GM23248 (cell line): ENCODE measurements at regions not wholly inside any gene's neighbourhood (a gene's known extent, or its start where the extent isn't known, plus 50 kb on each side); places are given as distances from the start of the nearest gene placed in this dataset.

Source experiments
- DNase-seq: peaks from one replicate; pipeline ENCODE4 v3.0.0-alpha.2; 2015
- H2AFZ ChIP-seq: fragments of 200-600 bp; sonication (generic); 2 replicates; pipeline ENCODE4 v1.6.1; 2016; ENCODE audit warnings: antibody characterized with exemption
- H3F3A ChIP-seq: fragments of 200-600 bp; sonication (generic); 2 replicates; pipeline ENCODE4 v1.6.1; 2016; ENCODE audit warnings: mild to moderate bottlenecking, antibody characterized with exemption, mixed run types; ENCODE audit not compliant: insufficient read depth
- H3K27ac ChIP-seq: fragments of 200-600 bp; sonication (generic); 2 replicates; pipeline ENCODE4 v1.5.1; 2016; ENCODE audit warnings: mild to moderate bottlenecking
- H3K27me3 ChIP-seq: fragments of 200-600 bp; sonication (generic); replicated peaks from 2 replicates; pipeline ENCODE4 v1.6.1; 2016; ENCODE audit warnings: mild to moderate bottlenecking; ENCODE audit not compliant: insufficient read depth
- H3K36me3 ChIP-seq: fragments of 200-600 bp; sonication (generic); 2 replicates; pipeline ENCODE4 v1.6.1; 2016; ENCODE audit warnings: low read depth, mild to moderate bottlenecking
- H3K4me1 ChIP-seq: fragments of 200-600 bp; sonication (generic); 2 replicates; pipeline ENCODE4 v1.6.1; 2016; ENCODE audit warnings: mild to moderate bottlenecking; ENCODE audit not compliant: insufficient read depth
- H3K4me2 ChIP-seq: fragments of 200-600 bp; sonication (generic); one replicate; pipeline ENCODE4 v1.6.1; 2016; ENCODE audit warnings: mild to moderate bottlenecking; ENCODE audit not compliant: unreplicated experiment
- H3K4me3 ChIP-seq: fragments of 200-600 bp; sonication (generic); 2 replicates; pipeline ENCODE4 v1.5.1; 2016; ENCODE audit warnings: mild to moderate bottlenecking
- H3K79me2 ChIP-seq: fragments of 200-600 bp; sonication (generic); 2 replicates; pipeline ENCODE4 v1.6.1; 2016; ENCODE audit warnings: mild to moderate bottlenecking; ENCODE audit not compliant: insufficient read depth
- H3K9ac ChIP-seq: fragments of 200-600 bp; sonication (generic); 2 replicates; pipeline ENCODE4 v1.6.1; 2016; ENCODE audit warnings: mild to moderate bottlenecking
- H3K9me2 ChIP-seq: fragments of 200-600 bp; sonication (generic); 2 replicates; pipeline ENCODE4 v1.6.1; 2016; ENCODE audit warnings: mixed run types, mild to moderate bottlenecking, moderate library complexity; ENCODE audit not compliant: insufficient read depth
- H3K9me3 ChIP-seq: fragments of 200-600 bp; sonication (generic); one replicate; pipeline ENCODE4 v1.6.1; 2017; ENCODE audit warnings: low read depth
- H4K20me1 ChIP-seq: fragments of 200-600 bp; sonication (generic); 2 replicates; pipeline ENCODE4 v1.6.0; 2016; ENCODE audit not compliant: insufficient read depth
- EZH2 ChIP-seq: fragments of 200-600 bp; sonication (generic); IDR thresholded peaks from 2 replicates; pipeline ENCODE4 v1.6.1; 2018; ENCODE audit warnings: antibody characterized with exemption, mild to moderate bottlenecking; ENCODE audit not compliant: insufficient read depth, poor library complexity, severe bottlenecking
- EZH2phosphoT487 ChIP-seq: fragments of 200-600 bp; sonication (generic); IDR thresholded peaks from 2 replicates; pipeline ENCODE4 v1.6.1; 2018; ENCODE audit warnings: antibody characterized with exemption, moderate library complexity, mild to moderate bottlenecking, low read depth; ENCODE audit not compliant: insufficient read depth
- WGBS, 2 experiments: methylation state at CpG; one replicate each; pipeline ENCODE4 v1.1.6; 2015 to 2017; ENCODE audit warnings: low lambda C conversion rate in 2 of 2, low coverage in 1 of 2; ENCODE audit errors: missing lambda C conversion rate in 2 of 2; 5-methylcytosine and 5-hydroxymethylcytosine counted together
- in situ Hi-C: fragments of 300-500 bp; cut with MboI; formaldehyde crosslinking; loops from 2 replicates; pipeline ENCODE4 v1.15.0; 2020

GRCh38 chr4:122203407-122203806, 51.3 kb downstream of the BLTP1 start:
- no peak for DNase-seq
- Histone ChIP-seq H3K36me3 (peaks cover 23% of the 10 kb centered on the region), H3K4me2 (no peak overlapping the region), H3K27ac (no peak overlapping the region), H3K9me2 (no peaks in the 10 kb centered on the region), H2AFZ (no peak overlapping the region), H3K27me3 (no peaks in the 10 kb centered on the region), H3K4me1 (no peaks in the 10 kb centered on the region), H4K20me1 (no peaks in the 10 kb centered on the region), H3K4me3 (no peak overlapping the region), H3K9me3 (no peaks in the 10 kb centered on the region), H3F3A (no peaks in the 10 kb centered on the region), H3K79me2 (no peaks in the 10 kb centered on the region), H3K9ac (no peak overlapping the region)
- TF ChIP-seq EZH2phosphoT487 (no peak), EZH2 (no peak)
- 98 to 100% methylated on average over 1 of the region's 1 CpG for WGBS, 2 experiments
- in situ Hi-C loops = no loop called here

- H2AFZ ChIP-seq = no peak overlapping the region
- H3K4me3 ChIP-seq = no peak overlapping the region
- H3K9ac ChIP-seq = no peak overlapping the region
- H3K79me2 ChIP-seq = no peaks in the 10 kb centered on the region
- H3K4me1 ChIP-seq = no peaks in the 10 kb centered on the region
- H3K4me2 ChIP-seq = no peak overlapping the region
- H3K36me3 ChIP-seq = peaks cover 28% of the 10 kb centered on the region; the same call in 1 of the 2 replicates
- no peaks in the 10 kb centered on the region for H4K20me1 ChIP-seq
- DNase-seq = no peak
- in situ Hi-C loops = no loop called here
- WGBS, 2 experiments = 61 to 63% methylated on average over 1 of the region's 1 CpG
- TF ChIP-seq EZH2phosphoT487 = no peak
- no peak for TF ChIP-seq EZH2
- H3K27me3 ChIP-seq = no peaks in the 10 kb centered on the region
- no peaks in the 10 kb centered on the region for H3K9me3 ChIP-seq
- H3K9me2 ChIP-seq = no peaks in the 10 kb centered on the region
- no peaks in the 10 kb centered on the region for H3F3A ChIP-seq
- H3K27ac ChIP-seq = no peak overlapping the region
Observed at GRCh38 chr4:122205687-122206086, 53.6 kb downstream of the BLTP1 start.

- H3K9ac ChIP-seq = no peak overlapping the region
- H3K36me3 ChIP-seq = peaks cover 34% of the 10 kb centered on the region
- H4K20me1 ChIP-seq = no peaks in the 10 kb centered on the region
- TF ChIP-seq EZH2phosphoT487 (no peak), EZH2 (no peak)
- no peaks in the 10 kb centered on the region for H3K9me2 ChIP-seq
- H3K4me1 ChIP-seq = no peaks in the 10 kb centered on the region
- no peak overlapping the region for H2AFZ ChIP-seq
- no peak overlapping the region for H3K4me3 ChIP-seq
- H3F3A ChIP-seq = no peaks in the 10 kb centered on the region
- H3K27ac ChIP-seq = no peak overlapping the region
- no peak overlapping the region for H3K4me2 ChIP-seq
- no peaks in the 10 kb centered on the region for H3K27me3 ChIP-seq
- in situ Hi-C loops = no loop called here
- no peaks in the 10 kb centered on the region for H3K9me3 ChIP-seq
- WGBS, 2 experiments = 97% methylated on average over 3 of the region's 3 CpGs
- no peaks in the 10 kb centered on the region for H3K79me2 ChIP-seq
- no peak for DNase-seq
Observed at GRCh38 chr4:122212880-122213279, 60.7 kb downstream of the BLTP1 start.

GRCh38 chr4:122218762-122219161, 66.6 kb downstream of the BLTP1 start:
- in situ Hi-C loops = no loop called here
- DNase-seq = peak; percentile 29
- no peaks in the 10 kb centered on the region for H3K79me2 ChIP-seq
- H2AFZ ChIP-seq = no peak overlapping the region
- 9% methylated on average over 1 of the region's 1 CpG for WGBS, 2 experiments
- H4K20me1 ChIP-seq = no peaks in the 10 kb centered on the region
- TF ChIP-seq EZH2 (no peak), EZH2phosphoT487 (no peak)
- no peaks in the 10 kb centered on the region for H3F3A ChIP-seq
- H3K4me2 ChIP-seq = no peak overlapping the region
- no peaks in the 10 kb centered on the region for H3K27me3 ChIP-seq
- H3K9me2 ChIP-seq = no peaks in the 10 kb centered on the region
- no peak overlapping the region for H3K9ac ChIP-seq
- H3K9me3 ChIP-seq = no peaks in the 10 kb centered on the region
- no peak overlapping the region for H3K27ac ChIP-seq
- H3K4me1 ChIP-seq = no peaks in the 10 kb centered on the region
- H3K4me3 ChIP-seq = no peak overlapping the region
- H3K36me3 ChIP-seq = peaks cover 5% of the 10 kb centered on the region; the same call in 1 of the 2 replicates

- Histone ChIP-seq H3K9ac (no peak overlapping the region), H3K9me2 (no peaks in the 10 kb centered on the region), H3K9me3 (no peaks in the 10 kb centered on the region), H4K20me1 (no peaks in the 10 kb centered on the region), H3K79me2 (no peaks in the 10 kb centered on the region), H3K27me3 (no peaks in the 10 kb centered on the region), H3K4me1 (no peaks in the 10 kb centered on the region), H2AFZ (no peak overlapping the region), H3F3A (no peaks in the 10 kb centered on the region), H3K4me3 (no peak overlapping the region), H3K4me2 (no peak overlapping the region), H3K27ac (no peak overlapping the region), H3K36me3 (peaks cover 5% of the 10 kb centered on the region; the same call in 1 of the 2 replicates)
- in situ Hi-C loops = no loop called here
- no peak for DNase-seq
- WGBS, 2 experiments = 97 to 100% methylated on average over 2 of the region's 2 CpGs
- TF ChIP-seq EZH2 (no peak), EZH2phosphoT487 (no peak)
Observed at GRCh38 chr4:122219356-122219755, 67.2 kb downstream of the BLTP1 start.
